ENCODE measurements at regions not wholly inside any gene's neighbourhood (a gene's known extent, or its start where the extent isn't known, plus 50 kb on each side); places are given as distances from the start of the nearest gene placed in this dataset. TPM values are rescaled to one million over a fixed set of nuclear protein-coding genes. Genes with fewer than 3 reads are reported as not detected.

- Histone ChIP-seq H3K36me3 (replicated peaks in 1 of 2; ENCODE audit: insufficient read depth in 1 of 2, low read depth in 2 of 2) (no peaks in the 10 kb centered on the region), H3K9me3 (no peaks in the 10 kb centered on the region), H3K27ac (no peak overlapping the region), H3K4me3 (no peak overlapping the region), H3K4me1 (peaks cover 94% of the 10 kb centered on the region), H3K27me3 (no peaks in the 10 kb centered on the region)
- TF ChIP-seq POLR2A (IDR thresholded peaks at IDR 0.05) (no peak), CTCF (IDR thresholded peaks at IDR 0.05) (no peak)
- intact Hi-C loops (cut with DNase I): no loop called here
- DNase-seq (no peak), ATAC-seq (no peak)
- WGBS, 2 donors: 73 to 85% methylated on average over 23 of the region's 23 CpGs
Measured at GRCh38 chr12:124365726-124366430, 71.0 kb downstream of the RFLNA start.

Small RNA genes in the stretch of these regions (small RNA-seq; reads per million reads assigned to genes)
- not detected for gene AC073916.1
